ENCODE measurements at regions not wholly inside any gene's neighbourhood (a gene's known extent, or its start where the extent isn't known, plus 50 kb on each side); places are given as distances from the start of the nearest gene placed in this dataset.

GRCh38 chr5:75847561-75848021, 130.4 kb upstream of the POC5 start:
- FAIRE-seq (no peak), DNase-seq (ENCODE audit: low read depth, low spot score) (no peak)
- Histone ChIP-seq H2AFZ (ENCODE audit: control insufficient read depth, low read length) (no peak overlapping the region), H3K9ac (ENCODE audit: control insufficient read depth, extremely low read depth, insufficient read depth, low read length) (no peak overlapping the region), H3K36me3 (ENCODE audit: control insufficient read depth in 2 of 2, extremely low read depth in 1 of 2, insufficient read depth in 2 of 2, low read length in 2 of 2) (no peaks in the 10 kb centered on the region), H3K4me2 (ENCODE audit: control insufficient read depth, extremely low read depth, insufficient read depth, low read depth, low read length) (no peak overlapping the region), H3K27me3 (ENCODE audit: control insufficient read depth, extremely low read depth, insufficient read depth, low read length) (no peaks in the 10 kb centered on the region), H3K9me3 (ENCODE audit: control insufficient read depth, low read depth, low read length) (no peaks in the 10 kb centered on the region), H3K4me3 (ENCODE audit: control insufficient read depth in 2 of 3, extremely low read depth in 1 of 3, insufficient read depth in 2 of 3, low read depth in 1 of 3, low read length in 3 of 3) (no peak overlapping the region), H3K27ac (ENCODE audit: control insufficient read depth, insufficient read depth, low read length) (no peak overlapping the region), H4K20me1 (ENCODE audit: control insufficient read depth, extremely low read depth, insufficient read depth, low read length) (no peaks in the 10 kb centered on the region), H3K4me1 (ENCODE audit: control insufficient read depth, extremely low read depth, insufficient read depth, low read length) (no peaks in the 10 kb centered on the region), H3K9me1 (ENCODE audit: control insufficient read depth, extremely low read depth, insufficient read depth, low read length) (no peaks in the 10 kb centered on the region), H3K79me2 (ENCODE audit: control insufficient read depth, insufficient read depth, low read length) (no peaks in the 10 kb centered on the region)
- dilution Hi-C loops (cut with MboI; ENCODE audit: extremely low pct_ligation_motif_present, low sequenced_read_pairs) = no loop called here
- TF ChIP-seq EZH2 (IDR thresholded peaks at IDR 0.05; ENCODE audit: low read length) = no peak
- no peak for TF ChIP-seq CTCF (optimal IDR thresholded peaks at IDR 0.05 in 1 of 3, IDR thresholded peaks at IDR 0.05 in 1 of 3, conservative IDR thresholded peaks at IDR 0.05 in 1 of 3; ENCODE audit: extremely low read depth in 1 of 3, insufficient read depth in 2 of 3, low read length in 3 of 3)

- Histone ChIP-seq H3K27me3 (ENCODE audit: control insufficient read depth, extremely low read depth, insufficient read depth, low read length) (no peaks in the 10 kb centered on the region), H3K9ac (ENCODE audit: control insufficient read depth, extremely low read depth, insufficient read depth, low read length) (no peak overlapping the region), H3K27ac (ENCODE audit: control insufficient read depth, insufficient read depth, low read length) (no peak overlapping the region), H4K20me1 (ENCODE audit: control insufficient read depth, extremely low read depth, insufficient read depth, low read length) (no peaks in the 10 kb centered on the region), H3K79me2 (ENCODE audit: control insufficient read depth, insufficient read depth, low read length) (no peaks in the 10 kb centered on the region), H3K4me1 (ENCODE audit: control insufficient read depth, extremely low read depth, insufficient read depth, low read length) (no peaks in the 10 kb centered on the region), H3K36me3 (ENCODE audit: control insufficient read depth in 2 of 2, extremely low read depth in 1 of 2, insufficient read depth in 2 of 2, low read length in 2 of 2) (no peaks in the 10 kb centered on the region), H3K9me1 (ENCODE audit: control insufficient read depth, extremely low read depth, insufficient read depth, low read length) (no peaks in the 10 kb centered on the region), H3K4me2 (ENCODE audit: control insufficient read depth, extremely low read depth, insufficient read depth, low read depth, low read length) (no peak overlapping the region), H2AFZ (ENCODE audit: control insufficient read depth, low read length) (no peak overlapping the region), H3K9me3 (ENCODE audit: control insufficient read depth, low read depth, low read length) (no peaks in the 10 kb centered on the region), H3K4me3 (ENCODE audit: control insufficient read depth in 2 of 3, extremely low read depth in 1 of 3, insufficient read depth in 2 of 3, low read depth in 1 of 3, low read length in 3 of 3) (no peak overlapping the region)
- dilution Hi-C loops (cut with MboI; ENCODE audit: extremely low pct_ligation_motif_present, low sequenced_read_pairs) = no loop called here
- FAIRE-seq (no peak), DNase-seq (ENCODE audit: low read depth, low spot score) (no peak)
- no peak for TF ChIP-seq EZH2 (IDR thresholded peaks at IDR 0.05; ENCODE audit: low read length)
- no peak for TF ChIP-seq CTCF (optimal IDR thresholded peaks at IDR 0.05 in 1 of 3, IDR thresholded peaks at IDR 0.05 in 1 of 3, conservative IDR thresholded peaks at IDR 0.05 in 1 of 3; ENCODE audit: extremely low read depth in 1 of 3, insufficient read depth in 2 of 3, low read length in 3 of 3)
Measured at GRCh38 chr5:75844301-75844700, 127.1 kb upstream of the POC5 start.

Measured in keratinocyte (primary cell).